NCI-H128 (cell line): ENCODE measurements at regions not wholly inside any gene's neighbourhood (a gene's known extent, or its start where the extent isn't known, plus 50 kb on each side); places are given as distances from the start of the nearest gene placed in this dataset.
"Not testable (repeated sequence)": the region's sequence is repeated elsewhere in the genome, so short reads cannot be mapped to it uniquely, and the experiment has no call there.

Source experiments
- DNase-seq: peaks from one replicate; lab custom pipeline; 2025; ENCODE audit not compliant: unreplicated experiment; lab: John Stamatoyannopoulos, UW

- no peak for DNase-seq
Measured at GRCh38 chr10:84008878-84009277, 130.4 kb upstream of the GHITM start.

- DNase-seq = no peak
Measured at GRCh38 chr10:84012431-84012830, 126.9 kb upstream of the GHITM start.

DNA sequence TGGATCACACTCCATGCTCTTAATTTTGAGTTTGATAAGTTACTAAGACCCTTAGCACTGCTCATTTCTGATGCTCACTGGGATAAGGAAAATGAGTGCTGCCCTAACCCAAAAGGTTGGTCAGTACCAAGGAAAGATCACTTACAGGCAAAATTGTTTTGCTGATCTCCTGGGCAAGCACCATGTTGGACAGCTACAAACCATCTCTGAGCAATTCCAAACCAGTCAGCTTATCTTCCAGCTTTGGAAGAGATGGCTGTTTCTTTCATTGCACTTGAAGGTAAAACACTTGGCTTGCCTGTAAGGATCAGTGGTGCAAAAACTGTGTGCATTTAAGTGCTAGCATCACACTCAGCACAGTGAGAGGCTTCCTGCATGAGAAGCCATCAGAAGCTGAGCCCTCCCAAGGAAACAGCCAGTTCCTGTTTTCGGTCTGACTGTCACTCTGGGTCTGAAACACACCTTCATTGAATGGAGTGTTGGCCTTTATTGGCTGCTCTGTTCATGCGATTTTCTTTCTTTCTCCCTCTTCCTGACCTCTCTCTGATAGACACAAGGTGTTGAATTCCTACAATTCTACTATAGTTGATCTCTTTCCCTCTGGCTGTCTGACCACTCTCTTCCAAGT lies 126.4 kb upstream of the GHITM start:
- no peak for DNase-seq

GRCh38 chr10:84015877-84016595 lies 123.3 kb upstream of the GHITM start:
- no peak for DNase-seq

GRCh38 chr10:84018826-84019225 lies 120.5 kb upstream of the GHITM start:
- DNase-seq = no peak

DNA sequence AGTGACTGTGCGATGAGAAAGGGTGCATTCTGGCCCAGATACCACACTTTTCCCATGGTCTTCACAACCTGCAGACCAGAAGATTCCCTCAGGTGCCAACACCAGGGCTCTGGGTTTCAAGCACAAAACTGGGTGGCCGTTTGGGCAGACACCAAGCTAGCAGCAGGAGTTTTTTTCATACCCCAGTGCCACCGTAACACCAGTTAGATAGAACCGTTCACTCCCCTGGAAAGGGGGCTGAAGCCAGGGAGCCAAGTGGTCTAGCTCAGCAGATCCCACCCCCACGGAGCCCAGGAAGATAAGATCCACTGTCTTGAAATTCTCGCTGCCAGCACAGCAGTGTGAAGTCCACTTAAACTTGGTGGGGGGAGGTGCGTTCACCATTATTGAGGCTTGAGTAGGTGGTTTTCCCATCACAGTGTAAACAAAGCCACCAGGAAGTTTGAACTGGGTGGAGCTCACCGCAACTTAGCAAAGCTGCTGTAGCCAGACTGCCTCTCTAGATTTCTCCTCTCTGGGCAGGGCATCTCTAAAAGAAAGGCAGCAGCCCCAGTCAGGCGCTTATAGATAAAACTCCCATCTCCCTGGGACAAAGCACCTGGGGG lies 119.4 kb upstream of the GHITM start:
- not testable (repeated sequence) for DNase-seq

- DNase-seq = no peak
Measured at GRCh38 chr10:84026821-84027257, 112.5 kb upstream of the GHITM start.

DNA sequence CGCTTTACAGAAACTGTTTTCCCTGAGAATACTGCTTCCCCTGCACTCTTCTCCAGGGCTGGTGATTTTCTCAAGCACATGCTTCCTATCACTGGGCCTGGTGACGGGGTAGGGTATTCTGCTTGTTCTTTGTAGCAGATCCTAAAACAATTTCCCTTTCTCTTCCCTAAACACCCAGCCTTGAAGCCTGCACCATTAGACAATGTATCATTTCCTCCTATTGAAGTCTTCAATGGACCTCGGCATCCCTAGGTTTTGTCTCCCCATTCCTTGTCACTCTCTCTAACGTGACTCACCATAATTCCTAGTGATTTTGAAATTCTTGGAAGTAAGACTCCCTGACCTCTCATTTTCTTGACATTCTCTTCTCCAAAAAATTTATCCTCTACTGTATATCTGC lies 109.5 kb upstream of the GHITM start:
- no peak for DNase-seq

- DNase-seq = no peak
Measured at GRCh38 chr10:84038035-84038434, 101.3 kb upstream of the GHITM start.

DNA sequence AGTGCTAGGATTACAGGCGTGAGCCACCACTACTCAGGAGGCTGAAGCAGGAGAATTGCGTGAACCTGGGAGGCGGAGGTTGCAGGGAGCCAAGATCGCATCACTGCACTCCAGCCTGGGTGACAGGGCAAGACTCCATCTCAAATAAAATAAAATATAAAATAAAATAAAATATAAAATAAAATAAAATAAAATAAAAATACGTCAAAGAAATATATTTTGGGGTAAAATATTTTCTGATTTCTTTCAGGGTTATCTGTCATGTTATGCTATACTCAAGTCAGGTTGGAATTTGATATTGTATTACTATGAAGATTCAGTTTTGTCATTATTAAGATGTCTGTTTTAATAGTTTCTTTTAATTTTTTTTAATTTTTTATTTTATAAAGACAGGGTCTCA lies 99.4 kb upstream of the GHITM start:
- no peak for DNase-seq

- DNase-seq = no peak
Measured at GRCh38 chr10:84047258-84048010, 91.9 kb upstream of the GHITM start.

DNA sequence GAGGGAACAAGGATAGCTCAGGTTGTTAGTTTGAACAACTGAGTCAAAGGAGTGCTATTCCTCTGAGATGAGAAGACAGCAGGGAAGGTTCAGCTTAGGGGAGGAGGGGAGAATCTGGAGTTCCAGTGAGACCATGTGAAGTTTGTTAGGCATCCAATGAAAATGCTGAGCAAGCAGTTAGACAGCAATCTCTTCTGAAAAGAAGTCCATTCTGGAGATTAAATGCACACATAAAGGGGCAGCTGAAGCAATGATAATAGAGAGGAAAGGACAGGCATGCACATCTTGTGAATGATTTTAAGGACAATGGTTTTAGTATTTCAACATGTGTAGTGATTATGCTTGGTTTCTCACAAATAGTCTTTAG lies 89.7 kb upstream of the GHITM start:
- no peak for DNase-seq

DNA sequence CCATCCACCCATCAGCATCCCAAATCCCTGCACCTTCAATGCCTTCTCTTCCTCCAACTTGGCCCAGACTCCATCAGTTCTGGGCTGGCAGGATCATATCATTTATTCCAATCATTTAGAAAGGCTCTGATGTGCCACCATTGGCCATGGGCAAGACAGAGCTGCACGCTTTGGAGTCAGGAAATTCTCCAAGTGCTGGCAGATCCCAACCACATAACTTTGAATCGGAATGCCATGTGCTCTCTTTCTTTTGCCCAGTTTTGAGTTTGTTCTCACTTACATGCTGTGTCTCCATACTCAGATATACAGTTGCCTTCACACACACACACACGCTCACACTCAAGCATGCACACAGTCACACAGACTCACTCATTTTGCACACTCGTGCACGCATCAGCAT lies 85.7 kb upstream of the GHITM start:
- DNase-seq = no peak

- no peak for DNase-seq
Measured at GRCh38 chr10:84054743-84055142, 84.6 kb upstream of the GHITM start.

DNA sequence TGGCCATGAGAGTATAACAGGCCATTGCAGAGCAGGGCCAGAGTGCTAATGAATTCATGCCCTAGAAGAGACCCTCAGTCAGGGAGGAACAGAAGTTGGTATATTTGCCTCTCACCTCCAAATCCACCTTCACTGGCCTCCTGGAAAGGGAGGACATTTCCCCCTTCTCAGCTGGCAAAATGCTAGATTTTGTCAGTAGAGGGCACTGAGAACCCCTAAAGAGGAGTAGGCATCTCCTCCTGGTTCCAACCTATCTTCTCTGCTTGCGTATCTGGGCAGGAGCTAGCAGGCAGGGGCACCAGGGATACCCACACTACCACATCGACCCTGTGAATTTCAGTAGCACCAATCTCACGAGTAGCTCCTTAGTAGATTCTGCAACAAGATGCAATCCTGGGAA lies 79.8 kb upstream of the GHITM start:
- no peak for DNase-seq

DNA sequence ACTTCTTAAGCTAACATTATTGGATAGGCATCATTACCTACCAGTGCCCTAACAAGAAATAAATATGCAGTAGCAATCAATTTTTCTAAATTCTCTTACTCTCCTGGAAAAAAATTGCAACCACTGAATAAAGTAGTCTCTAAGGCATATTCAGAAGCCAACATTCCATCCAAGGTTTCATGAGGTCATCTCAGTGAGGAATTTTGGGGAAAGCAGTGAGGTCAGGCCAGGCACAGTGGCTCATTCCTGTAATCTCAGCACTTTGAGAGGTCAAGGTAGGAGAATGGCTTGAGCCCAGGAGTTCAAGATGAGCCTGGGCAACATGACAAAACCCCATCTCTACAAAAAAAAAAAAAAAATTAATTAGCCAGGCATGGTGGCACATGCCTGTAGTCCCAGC lies 75.9 kb upstream of the GHITM start:
- DNase-seq = no peak

GRCh38 chr10:84065804-84066601 lies 73.3 kb upstream of the GHITM start:
- DNase-seq = no peak

DNA sequence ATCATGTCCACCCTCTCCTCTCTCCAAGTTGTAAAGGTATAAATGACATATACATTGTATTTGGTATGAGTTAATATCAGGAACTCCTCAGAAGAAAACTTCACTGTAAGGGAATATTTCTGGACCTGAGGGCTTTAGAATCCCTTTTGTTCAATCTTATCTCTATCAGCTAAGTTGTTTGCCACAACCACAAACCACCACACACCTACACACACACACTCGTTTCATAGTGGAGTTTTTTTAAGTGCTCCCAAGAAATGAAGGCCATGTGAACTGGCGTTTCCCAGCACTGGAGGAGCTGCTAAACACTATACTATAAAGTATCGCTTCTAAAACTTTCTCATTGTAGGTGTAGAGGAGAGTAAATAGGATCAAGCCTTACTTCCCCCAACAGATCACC lies 64.8 kb upstream of the GHITM start:
- no peak for DNase-seq

DNA sequence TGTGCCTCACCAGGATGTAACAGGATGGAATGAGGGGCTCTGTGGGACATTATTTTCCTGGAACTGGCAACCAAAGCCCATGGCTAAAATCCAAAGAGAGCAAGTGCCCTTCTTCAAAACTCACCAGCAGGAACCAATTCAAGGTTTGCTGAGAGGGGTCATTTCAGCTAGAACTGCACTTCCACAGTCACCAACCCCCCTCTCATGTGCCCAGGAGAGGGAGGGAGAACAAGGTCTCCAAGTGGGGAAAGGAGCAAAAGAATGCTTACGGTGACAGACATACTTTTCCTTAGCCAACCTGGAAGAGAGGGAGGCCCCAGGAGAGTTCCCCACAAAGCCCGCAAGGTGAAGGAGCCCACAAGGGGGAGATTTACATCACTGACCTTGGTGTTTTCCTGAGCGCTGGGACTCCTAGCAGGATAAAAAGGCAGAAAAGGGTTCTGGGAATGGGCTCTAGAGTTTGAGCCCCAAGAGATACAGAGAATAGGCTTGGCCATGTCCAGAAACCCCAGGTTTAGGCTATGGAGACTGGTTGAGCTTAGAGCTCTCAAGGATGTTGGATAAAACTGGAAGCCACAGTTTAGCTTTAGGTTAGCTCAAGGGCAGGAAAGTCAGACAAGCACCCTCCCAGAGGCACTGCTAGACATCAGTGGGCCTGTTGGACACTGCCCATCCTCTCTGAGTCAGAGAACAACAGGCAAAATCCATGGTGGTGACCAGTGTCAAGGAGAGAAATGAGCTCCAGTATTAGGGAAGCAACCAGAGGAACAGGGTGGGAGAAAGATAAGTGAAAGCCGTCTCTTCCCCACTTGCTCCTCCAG lies 63.9 kb upstream of the GHITM start:
- DNase-seq = no peak

- DNase-seq = no peak
Measured at GRCh38 chr10:84076047-84076388, 63.3 kb upstream of the GHITM start.
